ENCODE measurements at regions not wholly inside any gene's neighbourhood (a gene's known extent, or its start where the extent isn't known, plus 50 kb on each side); places are given as distances from the start of the nearest gene placed in this dataset.
"Not testable (repeated sequence)": the region's sequence is repeated elsewhere in the genome, so short reads cannot be mapped to it uniquely, and the experiment has no call there.

GRCh38 chr4:33088713-33089112, 2368.5 kb downstream of the PCDH7 start:
- ATAC-seq: no peak
- no peak for DNase-seq
- intact Hi-C loops (cut with micrococcal nuclease): no loop called here

GRCh38 chr4:33090910-33091309, 2370.7 kb downstream of the PCDH7 start:
- DNase-seq: no peak
- no peak for ATAC-seq
- intact Hi-C loops (cut with micrococcal nuclease): no loop called here

- DNase-seq: no peak
- ATAC-seq: no peak
- intact Hi-C loops (cut with micrococcal nuclease): no loop called here
Measured at GRCh38 chr4:33091961-33092360, 2371.8 kb downstream of the PCDH7 start.

- DNase-seq (no peak), ATAC-seq (no peak)
- intact Hi-C loops (cut with micrococcal nuclease): no loop called here
Measured at GRCh38 chr4:33104273-33104672, 2384.1 kb downstream of the PCDH7 start.

- intact Hi-C loops (cut with micrococcal nuclease): no loop called here
- no peak for ATAC-seq
- no peak for DNase-seq
Measured at GRCh38 chr4:33107814-33108213, 2387.6 kb downstream of the PCDH7 start.

- DNase-seq (no peak), ATAC-seq (no peak)
- intact Hi-C loops (cut with micrococcal nuclease): no loop called here
Measured at GRCh38 chr4:33111117-33111516, 2390.9 kb downstream of the PCDH7 start.

- intact Hi-C loops (cut with micrococcal nuclease): no loop called here
- no peak for ATAC-seq
- no peak for DNase-seq
Measured at GRCh38 chr4:33116871-33117270, 2396.7 kb downstream of the PCDH7 start.

GRCh38 chr4:33126002-33126401, 2405.8 kb downstream of the PCDH7 start:
- ATAC-seq: no peak
- intact Hi-C loops (cut with micrococcal nuclease): no loop called here
- no peak for DNase-seq

GRCh38 chr4:33130662-33131061, 2410.5 kb downstream of the PCDH7 start:
- DNase-seq; ATAC-seq; intact Hi-C loops (cut with micrococcal nuclease): not testable (repeated sequence)

GRCh38 chr4:33133723-33134122, 2413.6 kb downstream of the PCDH7 start:
- intact Hi-C loops (cut with micrococcal nuclease): no loop called here
- DNase-seq: no peak
- ATAC-seq: no peak

- intact Hi-C loops (cut with micrococcal nuclease): no loop called here
- ATAC-seq: no peak
Measured at GRCh38 chr4:33134366-33134765, 2414.2 kb downstream of the PCDH7 start.

GRCh38 chr4:33149658-33150524, 2429.7 kb downstream of the PCDH7 start:
- DNase-seq (no peak), ATAC-seq (no peak)
- intact Hi-C loops (cut with micrococcal nuclease): loop anchor here (5.0 kb wide), 1 partner anchor 47 kb away; no protein-coding TSS in a partner anchor

More at GRCh38 chr4:33134366-33134765, 2414.2 kb downstream of the PCDH7 start:
- DNase-seq: no peak

- ATAC-seq (no peak), DNase-seq (no peak)
- intact Hi-C loops (cut with micrococcal nuclease): loop anchor here (5.0 kb wide), 1 partner anchor 47 kb away; no protein-coding TSS in a partner anchor
Measured at GRCh38 chr4:33150525-33150910, 2430.3 kb downstream of the PCDH7 start.

GRCh38 chr4:33160126-33160525, 2440.0 kb downstream of the PCDH7 start:
- ATAC-seq: no peak
- no peak for DNase-seq
- intact Hi-C loops (cut with micrococcal nuclease): no loop called here

GRCh38 chr4:33161202-33161601, 2441.0 kb downstream of the PCDH7 start:
- DNase-seq: no peak
- intact Hi-C loops (cut with micrococcal nuclease): no loop called here
- no peak for ATAC-seq

GRCh38 chr4:33162122-33162521, 2442.0 kb downstream of the PCDH7 start:
- DNase-seq (no peak), ATAC-seq (no peak)
- intact Hi-C loops (cut with micrococcal nuclease): no loop called here

- intact Hi-C loops (cut with micrococcal nuclease): no loop called here
- ATAC-seq: no peak
Measured at GRCh38 chr4:33171873-33172525, 2451.8 kb downstream of the PCDH7 start.

GRCh38 chr4:33176566-33176965, 2456.4 kb downstream of the PCDH7 start:
- no peak for DNase-seq
- no peak for ATAC-seq
- intact Hi-C loops (cut with micrococcal nuclease): no loop called here

More at GRCh38 chr4:33171873-33172525, 2451.8 kb downstream of the PCDH7 start:
- DNase-seq: no peak

- ATAC-seq: no peak
- intact Hi-C loops (cut with micrococcal nuclease): no loop called here
- DNase-seq: no peak
Measured at GRCh38 chr4:33184657-33185290, 2464.6 kb downstream of the PCDH7 start.

GRCh38 chr4:33187035-33187434, 2466.9 kb downstream of the PCDH7 start:
- ATAC-seq: no peak
- intact Hi-C loops (cut with micrococcal nuclease): no loop called here
- no peak for DNase-seq

All from left ventricle myocardium superior (tissue), 1 donor.